Right renal pelvis (tissue), 4 donors: ENCODE measurements at regions not wholly inside any gene's neighbourhood (a gene's known extent, or its start where the extent isn't known, plus 50 kb on each side); places are given as distances from the start of the nearest gene placed in this dataset.
"Not testable (repeated sequence)": the region's sequence is repeated elsewhere in the genome, so short reads cannot be mapped to it uniquely, and the experiment has no call there.

Experiments used
- DNase-seq, 4 donors: peaks; one replicate each; pipeline ENCODE4 v3.0.0-alpha.2; 2013; ENCODE audit warnings: low read depth in 4 of 4, low spot score in 3 of 4, missing footprints in 1 of 4

DNA sequence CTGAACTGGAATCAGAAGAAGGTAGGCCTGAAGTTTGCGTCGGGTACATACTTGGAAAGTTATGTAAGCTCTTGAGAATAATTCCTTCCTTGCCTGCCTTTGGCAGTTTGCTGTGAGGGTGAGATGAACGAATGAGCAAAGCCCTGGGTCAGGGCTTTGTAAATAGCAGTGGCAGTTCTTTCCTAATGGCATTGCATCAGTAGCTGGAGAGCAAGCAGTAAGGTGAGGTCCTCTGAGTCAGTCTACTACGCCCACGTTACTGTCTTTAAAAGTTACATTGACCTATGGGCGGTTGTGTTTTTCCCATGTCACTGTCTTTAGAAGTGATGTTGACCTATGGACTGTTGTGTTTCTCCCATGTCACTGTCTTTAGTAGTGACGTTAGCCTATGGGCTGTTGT lies 179.1 kb upstream of the E2F8 start:
- no peak for DNase-seq

DNA sequence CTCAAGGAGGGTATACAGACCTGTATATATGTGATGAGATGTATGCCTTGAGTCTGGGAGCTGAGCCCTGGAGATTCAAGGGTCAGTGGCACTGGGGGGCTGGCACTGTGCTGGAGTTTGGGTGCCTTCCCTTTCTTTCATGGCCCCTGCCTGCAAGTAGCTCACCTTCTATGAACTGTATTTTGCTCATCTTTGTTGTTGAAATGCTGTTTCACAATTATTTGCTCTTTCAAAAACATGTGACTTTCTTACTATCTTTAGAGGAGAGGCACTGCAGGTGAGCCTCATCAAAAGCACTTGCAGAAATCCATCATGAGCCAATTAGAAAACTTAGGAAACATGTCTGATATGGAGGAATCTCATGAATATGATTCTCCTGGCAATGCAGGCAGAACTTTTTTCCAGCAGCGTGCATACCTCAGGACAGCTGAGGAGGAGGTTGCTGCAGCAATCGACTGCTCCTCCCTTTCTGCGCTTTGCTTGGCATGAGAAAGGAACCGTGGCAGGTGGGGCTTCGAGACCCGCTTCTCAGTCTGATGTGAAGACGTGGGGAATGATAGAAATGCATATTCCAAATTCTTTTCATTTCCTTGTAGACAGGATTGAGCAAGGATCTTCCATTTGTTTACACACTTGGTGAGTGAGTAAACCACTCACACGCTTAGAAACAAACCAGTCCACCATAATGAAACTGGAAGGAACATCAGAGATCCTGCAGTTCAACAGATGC lies 178.4 kb upstream of the E2F8 start:
- DNase-seq = no peak

DNA sequence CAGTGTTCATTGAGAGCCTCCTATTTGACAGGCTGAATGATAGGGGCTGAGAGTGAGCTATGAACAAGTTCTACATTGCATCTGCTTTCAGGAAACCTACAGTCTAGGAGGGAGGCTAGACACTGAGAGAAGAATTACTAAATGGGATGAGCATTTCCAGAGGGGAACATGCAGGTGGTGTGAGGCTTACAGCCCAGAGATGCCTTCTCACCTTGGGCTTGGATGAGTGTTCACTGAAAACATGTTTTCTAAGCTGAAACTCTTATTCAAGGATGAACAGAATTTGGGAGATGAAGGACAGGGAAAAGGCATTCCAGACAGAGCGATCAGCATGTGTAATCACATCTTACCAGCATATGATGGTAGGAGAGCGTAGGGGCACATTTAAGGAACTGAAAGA lies 177.5 kb upstream of the E2F8 start:
- no peak for DNase-seq

DNA sequence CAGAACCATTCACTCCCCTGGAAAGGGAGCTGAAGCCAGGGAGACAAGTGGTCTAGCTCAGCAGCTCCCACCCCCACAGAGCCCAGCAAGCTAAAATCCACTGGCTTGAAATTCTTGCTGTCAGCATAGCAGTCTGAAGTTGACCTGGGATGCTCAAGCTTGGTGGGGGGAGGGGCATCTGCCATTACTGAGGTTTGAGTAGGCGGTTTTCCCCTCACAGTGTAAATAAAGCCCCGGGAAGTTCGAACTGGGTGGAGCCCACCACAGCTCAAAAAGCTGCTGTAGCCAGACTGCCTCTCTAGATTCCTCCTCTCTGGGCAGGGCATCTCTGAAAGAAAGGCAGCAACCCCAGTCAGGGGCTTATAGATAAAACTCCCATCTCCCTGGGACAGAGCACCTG lies 171.3 kb upstream of the E2F8 start:
- DNase-seq = not testable (repeated sequence)

DNA sequence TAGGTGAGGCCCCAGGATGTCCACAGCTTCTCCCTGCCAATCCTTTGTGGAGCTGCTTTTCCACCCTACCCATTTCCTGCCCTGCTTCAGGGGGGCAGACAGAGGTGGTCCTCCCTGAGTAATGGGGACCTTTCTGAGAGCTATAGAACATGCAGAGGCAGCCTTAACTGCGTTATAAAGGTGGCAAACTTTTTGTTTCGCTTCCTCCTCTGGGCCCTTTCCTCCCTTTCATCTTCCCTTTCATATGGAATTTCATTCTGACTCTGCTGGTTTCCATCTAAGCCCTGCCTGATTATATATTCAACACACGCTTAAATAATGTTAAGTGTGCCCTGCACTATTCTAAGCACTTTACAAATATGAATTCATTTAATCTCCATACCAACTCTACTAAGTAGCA lies 169.3 kb upstream of the E2F8 start:
- DNase-seq = no peak

DNA sequence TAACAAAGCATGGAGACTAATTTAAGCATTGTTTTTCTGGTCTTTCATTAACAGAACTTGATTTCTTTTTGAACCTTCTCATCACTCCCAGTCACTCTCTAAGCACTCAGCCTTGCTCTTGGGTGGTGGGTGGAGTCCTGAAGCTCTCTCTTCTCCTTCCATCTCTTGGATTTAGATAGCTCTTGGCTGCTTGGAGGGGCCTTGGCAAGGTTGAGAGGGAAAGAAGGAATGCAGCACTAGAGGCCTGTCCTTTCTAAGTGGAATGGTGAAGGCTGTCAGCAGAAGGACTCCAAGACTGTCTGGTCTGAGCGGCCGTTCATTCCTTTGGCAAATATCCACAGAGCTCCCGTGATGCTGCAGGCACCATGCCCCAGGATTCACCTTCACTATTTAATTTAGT lies 168.6 kb upstream of the E2F8 start:
- DNase-seq = no peak

DNA sequence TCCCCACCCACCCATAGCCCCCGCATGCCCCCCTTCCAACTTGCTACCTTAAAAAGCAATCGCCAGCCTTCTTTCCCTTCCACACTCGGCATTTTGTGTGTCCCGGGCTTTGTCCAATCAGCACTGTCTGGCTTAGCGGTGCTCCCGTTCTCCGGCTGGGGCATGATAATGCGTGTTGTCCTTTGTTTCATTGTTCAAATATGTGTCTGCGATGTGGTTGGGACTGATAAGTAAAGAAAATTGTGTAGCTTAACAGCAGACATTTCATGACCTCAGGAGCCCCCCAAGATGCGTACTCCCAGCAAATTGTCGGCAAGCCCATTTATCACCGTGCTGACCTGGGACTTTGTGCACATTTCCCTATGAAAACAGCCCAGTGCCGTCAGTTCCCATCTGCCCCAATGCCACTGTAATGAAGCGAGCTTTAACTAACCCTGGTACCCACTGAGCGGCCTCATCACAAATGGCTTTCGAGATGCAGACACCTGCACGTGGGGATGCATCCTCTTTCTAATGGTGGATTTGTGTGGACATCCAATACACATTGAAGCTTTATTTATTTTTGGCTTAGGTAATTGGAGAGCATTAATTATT lies 167.0 kb upstream of the E2F8 start:
- no peak for DNase-seq

DNA sequence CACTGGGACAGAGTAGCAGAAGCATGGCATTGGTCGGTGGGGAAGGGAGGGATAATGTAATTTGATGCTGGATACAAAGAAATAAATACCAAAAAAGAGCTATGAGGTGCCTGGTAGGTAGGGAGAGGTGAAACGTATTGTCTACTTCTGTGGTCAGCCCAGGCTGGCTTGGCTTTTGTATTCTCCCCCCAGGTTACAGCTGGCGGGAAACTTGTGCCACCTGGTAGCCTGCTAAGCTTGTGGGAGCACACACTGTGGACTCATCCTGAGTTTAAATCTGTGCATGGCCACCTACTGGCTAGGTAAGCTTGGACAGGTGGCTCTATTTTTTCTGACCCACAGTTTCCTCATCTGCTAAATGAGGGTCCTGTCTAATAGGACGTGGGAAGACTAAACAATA lies 165.2 kb upstream of the E2F8 start:
- DNase-seq = no peak

DNA sequence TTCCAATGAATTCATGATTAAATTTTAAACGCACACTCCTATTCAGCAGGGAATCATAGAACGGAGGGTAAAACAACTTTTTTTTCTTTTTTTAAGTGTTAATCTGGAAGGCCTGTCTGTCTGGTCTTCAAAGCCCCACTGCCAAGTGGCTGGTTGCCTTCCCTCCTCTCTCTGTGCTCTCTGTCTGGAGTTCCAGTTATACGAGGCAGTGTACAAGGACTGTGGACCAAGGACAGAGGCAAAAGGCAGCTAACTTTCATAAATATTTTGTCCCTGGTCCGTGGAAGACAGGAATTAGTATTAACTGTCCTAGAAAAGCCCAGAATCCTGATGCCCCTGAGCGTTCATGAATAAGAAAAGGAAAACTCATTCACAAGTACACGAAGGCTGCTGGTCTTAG lies 164.0 kb upstream of the E2F8 start:
- DNase-seq = no peak

DNA sequence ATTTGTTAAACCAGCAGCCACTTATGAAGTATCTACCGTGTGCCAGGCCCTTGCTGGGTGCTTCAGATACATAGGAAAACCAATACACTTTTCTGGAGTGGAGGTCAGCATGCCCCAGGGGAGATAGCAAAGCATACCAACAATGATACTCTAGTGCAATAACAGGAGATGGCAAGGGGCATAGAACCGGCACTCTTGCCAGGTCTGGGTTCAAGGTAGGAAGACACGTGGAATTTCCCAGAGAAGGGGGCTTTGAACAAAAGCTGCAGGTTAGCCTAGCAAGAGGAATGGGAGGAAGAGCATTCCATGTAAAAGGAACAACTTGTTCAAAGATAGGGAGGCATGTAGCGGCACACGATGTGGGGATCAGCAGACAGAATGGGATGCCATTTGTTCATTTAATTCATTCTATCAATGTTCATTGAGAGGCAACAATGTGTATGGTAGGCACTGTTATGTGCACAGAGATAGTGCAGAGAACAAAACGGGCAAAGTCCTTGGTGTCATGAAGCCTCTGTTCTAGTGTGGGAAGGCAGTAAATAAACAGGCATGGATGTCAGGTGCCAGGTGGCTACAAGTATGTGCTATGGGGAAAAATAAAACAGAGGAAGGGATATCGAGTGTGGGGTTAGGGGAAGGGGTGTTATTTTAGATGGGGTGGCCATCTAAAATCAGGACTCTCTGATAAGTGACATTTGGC lies 162.6 kb upstream of the E2F8 start:
- no peak for DNase-seq

DNA sequence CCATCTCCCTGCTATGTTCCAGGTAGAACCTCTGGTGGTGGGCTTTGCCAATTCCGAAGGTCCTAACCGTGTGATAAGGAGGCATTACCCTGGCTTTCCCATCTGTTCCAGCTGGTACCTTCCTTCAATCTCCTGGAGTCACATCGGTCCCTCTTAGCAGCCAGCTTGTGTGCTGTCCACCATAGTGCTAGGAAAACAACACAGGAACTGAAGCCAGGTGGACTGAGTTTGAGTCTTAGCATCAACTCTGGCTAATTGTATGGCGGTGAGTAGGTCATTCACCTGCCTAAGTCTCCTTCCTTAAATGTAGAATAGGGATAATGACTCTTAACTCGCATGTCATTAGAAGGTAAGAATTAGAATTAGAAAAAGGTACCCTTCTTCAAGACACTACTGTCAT lies 159.6 kb upstream of the E2F8 start:
- no peak for DNase-seq

DNA sequence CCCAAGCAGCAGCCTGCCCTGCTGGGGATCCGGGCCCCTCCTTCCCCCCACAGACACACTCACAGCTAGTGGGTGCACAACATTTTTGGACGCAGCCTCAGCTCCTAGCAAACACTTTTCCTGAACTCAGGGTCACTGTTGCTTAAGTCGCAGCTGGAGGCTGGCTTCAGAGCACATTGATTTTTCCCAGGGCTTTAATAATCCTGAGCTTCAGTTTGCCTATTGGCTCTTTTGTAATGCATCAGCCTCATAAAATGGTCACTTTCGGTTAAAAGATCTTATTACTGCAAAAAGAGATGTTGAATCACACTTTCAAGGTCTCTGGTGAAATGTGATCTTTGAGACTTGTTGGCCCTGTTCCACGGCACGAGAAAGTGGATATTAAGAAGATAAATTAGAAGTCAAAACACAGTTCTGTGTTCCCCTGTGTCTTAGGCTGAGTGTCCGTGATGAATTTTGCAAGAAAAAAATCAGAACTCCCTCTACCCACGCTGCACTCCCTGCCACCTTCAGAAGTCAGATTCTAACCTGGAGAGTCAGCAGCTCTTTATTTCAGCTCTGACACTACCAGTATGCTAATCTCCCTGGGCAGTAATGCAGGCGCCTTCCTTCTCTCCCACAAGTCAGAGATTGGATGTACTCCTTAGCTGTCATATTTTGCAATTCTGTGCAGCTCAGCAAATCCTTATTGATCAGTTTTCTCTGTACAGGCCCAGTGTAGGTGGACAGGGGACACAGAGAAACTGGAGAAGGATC lies 158.2 kb upstream of the E2F8 start:
- DNase-seq = no peak

DNA sequence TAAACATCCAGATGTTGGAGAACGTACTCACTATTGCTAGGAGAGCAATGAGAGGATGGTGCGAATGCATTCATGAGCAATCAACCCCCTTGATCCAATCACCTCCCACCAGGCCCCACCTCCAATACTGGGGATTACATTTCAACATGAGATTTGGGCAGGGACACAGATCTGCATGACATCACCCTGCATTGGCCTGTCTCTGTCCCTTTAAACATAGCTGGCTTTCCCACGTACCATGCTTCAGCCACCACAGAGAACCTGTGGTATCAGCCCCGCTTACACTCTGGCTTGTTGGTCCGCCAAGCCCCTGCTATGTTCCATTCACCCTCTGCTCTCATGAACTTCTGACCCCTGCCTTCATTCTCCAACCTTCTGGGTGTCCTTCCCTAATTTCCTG lies 157.5 kb upstream of the E2F8 start:
- DNase-seq = no peak

DNA sequence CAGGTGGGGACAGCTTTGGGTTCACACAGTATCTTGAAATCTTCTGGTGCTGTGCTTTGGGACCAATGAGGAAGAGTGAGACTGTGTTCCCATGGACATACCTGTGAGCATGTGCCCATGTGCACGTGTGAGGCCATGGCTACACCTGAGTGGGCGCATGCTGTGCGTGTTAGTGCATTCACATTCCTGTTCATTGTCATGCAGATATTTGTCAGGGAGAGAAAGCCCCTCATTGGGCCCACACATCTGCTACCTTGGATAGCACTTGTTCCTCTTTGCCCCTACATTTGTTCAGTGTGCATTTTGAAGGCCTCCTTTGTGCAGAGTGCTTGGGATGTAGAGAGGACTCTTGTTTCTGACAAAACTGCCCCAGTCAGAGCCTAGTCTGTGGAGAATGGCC lies 154.3 kb upstream of the E2F8 start:
- no peak for DNase-seq

DNA sequence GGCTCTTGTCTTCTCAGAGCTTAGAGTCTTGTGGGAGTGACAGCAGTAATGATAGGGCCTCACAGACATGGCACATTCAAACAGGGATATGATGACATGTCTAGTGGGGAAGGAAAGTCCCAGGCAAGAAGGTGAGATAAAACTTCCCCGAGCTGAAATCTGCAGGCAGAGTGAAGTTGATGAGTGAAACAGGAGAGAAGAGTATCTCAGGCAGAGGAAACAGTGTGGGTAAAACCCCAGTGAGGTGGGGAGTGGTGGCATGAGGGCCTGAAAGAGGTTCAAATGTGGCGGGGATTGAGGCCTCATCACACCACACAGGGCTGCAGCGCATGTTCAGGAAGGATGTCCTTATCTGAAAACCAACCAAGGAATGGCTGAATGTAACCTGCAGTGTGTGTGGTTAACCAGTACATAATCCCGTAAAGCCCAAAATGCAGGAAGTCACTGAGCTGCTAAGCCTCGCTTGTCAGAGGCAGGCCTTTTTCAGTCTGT lies 153.8 kb upstream of the E2F8 start:
- DNase-seq = no peak

DNA sequence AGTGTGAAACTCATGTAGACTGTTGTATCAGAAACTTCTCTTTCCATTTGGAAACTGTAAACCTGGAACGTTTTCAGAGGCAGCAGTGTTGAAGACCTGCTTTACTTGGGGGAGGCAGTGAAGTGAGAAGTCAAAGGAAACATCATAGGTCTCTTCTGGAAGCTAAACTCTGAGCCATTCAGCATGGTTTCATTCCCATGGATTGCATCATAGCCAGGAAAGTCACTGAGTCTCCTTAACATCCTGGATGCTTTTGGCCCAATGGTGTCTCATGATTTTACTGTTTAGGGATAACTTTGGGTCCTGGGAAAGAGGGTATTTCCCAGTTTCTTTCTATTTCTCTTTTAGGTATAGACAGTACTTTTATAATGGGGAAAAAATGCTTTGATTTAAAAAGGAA lies 153.2 kb upstream of the E2F8 start:
- no peak for DNase-seq

DNA sequence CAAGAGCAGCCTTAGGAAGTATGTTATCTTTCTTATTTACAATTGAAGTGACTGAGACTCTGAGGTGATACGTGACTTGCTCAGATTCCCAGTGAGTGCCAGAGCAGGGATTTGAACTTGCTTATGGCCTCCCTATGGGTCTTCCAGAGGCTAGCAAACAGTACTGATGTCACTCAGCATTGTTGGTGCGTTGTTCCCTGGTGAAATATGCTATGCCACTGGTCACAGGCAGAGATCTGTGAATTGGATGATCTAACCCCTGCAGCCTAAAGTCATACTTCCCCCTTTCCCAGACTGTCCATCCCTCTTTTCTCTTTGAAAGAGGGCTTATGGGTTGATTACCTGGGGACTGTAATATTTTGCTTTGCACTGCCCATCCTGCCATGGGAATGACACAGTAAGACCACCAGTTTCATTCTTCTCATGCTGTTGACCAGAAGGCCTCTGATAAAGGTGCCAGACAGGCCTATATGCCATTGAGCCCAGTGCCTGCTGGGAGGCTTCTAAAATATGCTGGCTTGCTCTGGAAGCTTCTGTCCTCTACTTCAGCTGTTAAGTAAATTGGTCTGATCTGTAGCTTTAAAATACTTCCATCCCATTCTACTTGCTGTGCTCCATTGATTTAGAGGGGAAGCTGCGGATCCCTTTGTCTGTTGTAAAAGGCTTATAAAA lies 152.2 kb upstream of the E2F8 start:
- no peak for DNase-seq

DNA sequence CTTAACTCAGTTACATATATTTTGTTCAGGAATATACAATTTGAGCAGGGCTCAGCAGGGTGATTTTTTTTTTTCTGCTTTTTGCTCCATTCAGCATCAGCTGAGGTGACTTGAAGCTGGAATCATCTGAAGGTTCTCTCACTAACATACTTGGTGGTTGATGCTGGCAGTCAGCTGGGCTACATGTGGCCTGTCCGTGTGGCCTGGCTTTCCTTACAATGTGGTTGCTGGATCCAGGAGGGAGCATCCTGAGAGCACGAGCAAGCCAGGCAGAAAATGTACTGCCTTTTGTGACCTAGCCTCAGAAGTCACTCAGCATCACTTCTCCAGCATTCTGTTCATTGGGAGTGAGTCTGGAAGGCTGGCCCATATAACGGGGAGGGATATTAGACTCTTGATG lies 151.6 kb upstream of the E2F8 start:
- no peak for DNase-seq

DNA sequence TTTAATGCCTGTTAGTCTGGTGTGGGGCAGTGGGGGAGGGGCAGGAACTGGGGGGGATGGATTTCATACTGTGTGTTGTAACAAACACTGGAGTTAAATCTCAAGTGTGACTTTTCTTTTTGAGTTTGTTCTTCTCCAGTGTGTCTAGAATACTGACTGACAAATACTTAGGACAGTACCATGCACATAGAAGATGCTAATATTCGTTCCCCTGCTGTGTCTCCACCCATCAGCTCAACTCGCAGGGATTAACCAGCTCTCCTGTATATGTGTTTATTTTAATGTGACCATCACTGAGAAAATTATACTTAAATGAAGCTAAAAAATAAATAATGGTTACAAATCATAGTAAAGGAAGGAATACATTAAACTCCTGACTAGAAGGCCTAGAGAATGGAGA lies 150.9 kb upstream of the E2F8 start:
- no peak for DNase-seq

DNA sequence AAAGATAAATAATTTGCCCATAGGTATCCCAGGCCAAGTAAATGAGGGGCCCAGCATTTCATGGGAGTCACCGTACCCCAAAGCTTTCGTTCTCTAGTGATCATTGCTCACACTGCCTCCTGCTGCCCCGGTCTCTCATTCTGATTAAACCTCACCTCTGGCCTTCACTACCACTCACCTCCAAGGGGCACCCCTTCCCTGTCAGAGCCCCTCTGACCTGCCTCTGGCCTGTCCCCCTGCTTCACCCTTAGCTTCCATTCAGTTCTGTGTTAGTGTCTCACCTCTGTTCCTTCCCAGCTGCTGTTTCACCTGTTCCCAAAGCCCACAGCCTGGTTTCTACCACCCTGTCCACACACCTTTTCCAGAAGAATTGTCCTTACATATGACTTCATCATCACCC lies 150.3 kb upstream of the E2F8 start:
- no peak for DNase-seq

DNA sequence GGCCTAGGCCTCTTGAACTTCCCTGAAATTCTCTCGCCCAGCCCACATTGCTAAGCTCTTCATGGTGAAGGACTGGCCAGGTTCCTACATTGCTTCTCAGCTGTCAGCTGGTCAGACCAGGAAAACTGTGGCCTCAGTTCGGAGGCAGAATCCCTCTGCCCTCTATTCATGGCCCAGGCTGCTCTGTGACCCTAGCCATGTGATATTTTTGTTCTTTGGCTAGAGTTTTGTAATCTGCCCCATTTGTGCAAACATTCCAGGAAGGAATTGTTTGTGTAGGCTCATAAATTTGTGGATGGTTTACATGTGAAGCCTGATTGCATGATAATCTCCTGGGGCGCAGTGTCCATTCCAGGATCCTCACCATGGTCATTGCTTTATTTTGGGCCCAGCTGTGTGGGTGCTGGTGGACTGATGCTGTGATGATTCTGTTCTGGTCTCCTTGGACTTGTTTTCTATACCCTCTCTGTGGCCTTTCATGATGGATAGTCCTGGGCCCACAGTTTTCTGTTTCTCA lies 149.1 kb upstream of the E2F8 start:
- DNase-seq = no peak
